ENCODE measurements at regions not wholly inside any gene's neighbourhood (a gene's known extent, or its start where the extent isn't known, plus 50 kb on each side); places are given as distances from the start of the nearest gene placed in this dataset.
"Not testable (repeated sequence)": the region's sequence is repeated elsewhere in the genome, so short reads cannot be mapped to it uniquely, and the experiment has no call there.

- Mint-ChIP-seq H3K4me1 (ENCODE audit: low read depth) (peaks cover 42% of the 10 kb centered on the region), H3K9me3 (ENCODE audit: low read depth) (peaks cover 3% of the 10 kb centered on the region), H3K4me3 (no peak overlapping the region)
These were observed 98.6 kb downstream of the HFE start for GRCh38 chr6:26185802-26186201.

GRCh38 chr6:26186652-26187051 is 99.4 kb downstream of the HFE start:
- Mint-ChIP-seq H3K36me3 (no peaks in the 10 kb centered on the region), H3K9me3 (ENCODE audit: low read depth) (peaks cover 3% of the 10 kb centered on the region), H3K27ac (no peak overlapping the region), H3K4me1 (ENCODE audit: low read depth) (peaks cover 36% of the 10 kb centered on the region), H3K4me3 (no peak overlapping the region), H3K27me3 (no peaks in the 10 kb centered on the region)

More at GRCh38 chr6:26185802-26186201, 98.6 kb downstream of the HFE start:
- H3K36me3 Mint-ChIP-seq: no peaks in the 10 kb centered on the region
- no peak overlapping the region for H3K27ac Mint-ChIP-seq
- H3K27me3 Mint-ChIP-seq: no peaks in the 10 kb centered on the region

GRCh38 chr6:26187292-26187691 is 100.1 kb downstream of the HFE start:
- no peak overlapping the region for H3K4me3 Mint-ChIP-seq
- H3K36me3 Mint-ChIP-seq: no peaks in the 10 kb centered on the region
- H3K27me3 Mint-ChIP-seq: no peaks in the 10 kb centered on the region
- peak overlapping the region; percentile 22 for H3K27ac Mint-ChIP-seq
- peaks cover 3% of the 10 kb centered on the region for H3K9me3 Mint-ChIP-seq (ENCODE audit: low read depth)
- H3K4me1 Mint-ChIP-seq (ENCODE audit: low read depth): peaks cover 36% of the 10 kb centered on the region

GRCh38 chr6:26187981-26188635 is 100.9 kb downstream of the HFE start:
- Mint-ChIP-seq H3K4me3 (peak overlapping the region; percentile 93), H3K4me1 (ENCODE audit: low read depth) (peaks cover 35% of the 10 kb centered on the region), H3K9me3 (ENCODE audit: low read depth) (peaks cover 3% of the 10 kb centered on the region), H3K36me3 (no peaks in the 10 kb centered on the region), H3K27ac (peak overlapping the region; percentile 97), H3K27me3 (no peaks in the 10 kb centered on the region)

- peaks cover 49% of the 10 kb centered on the region for H3K4me1 Mint-ChIP-seq (ENCODE audit: low read depth)
- not testable (repeated sequence) for H3K4me3 Mint-ChIP-seq; H3K27me3 Mint-ChIP-seq; H3K9me3 Mint-ChIP-seq (ENCODE audit: low read depth); H3K36me3 Mint-ChIP-seq; H3K27ac Mint-ChIP-seq
These were observed 104.3 kb downstream of the HFE start for GRCh38 chr6:26191512-26191911.

- no peaks in the 10 kb centered on the region for H3K27me3 Mint-ChIP-seq
- peaks cover 46% of the 10 kb centered on the region for H3K4me1 Mint-ChIP-seq (ENCODE audit: low read depth)
- peak overlapping the region; percentile 99 for H3K27ac Mint-ChIP-seq
- no peaks in the 10 kb centered on the region for H3K9me3 Mint-ChIP-seq (ENCODE audit: low read depth)
- no peaks in the 10 kb centered on the region for H3K36me3 Mint-ChIP-seq
- H3K4me3 Mint-ChIP-seq: peak overlapping the region; percentile 46
These were observed 106.5 kb downstream of the HFE start for GRCh38 chr6:26193467-26194328.

- Mint-ChIP-seq H3K4me3 (peak overlapping the region; percentile 46), H3K27me3 (no peaks in the 10 kb centered on the region), H3K27ac (peak overlapping the region; percentile 99), H3K4me1 (ENCODE audit: low read depth) (peaks cover 42% of the 10 kb centered on the region), H3K36me3 (no peaks in the 10 kb centered on the region), H3K9me3 (ENCODE audit: low read depth) (no peaks in the 10 kb centered on the region)
These were observed 107.1 kb downstream of the HFE start for GRCh38 chr6:26194329-26194701.

GRCh38 chr6:26194816-26195375 is 107.7 kb downstream of the HFE start:
- peak overlapping the region; percentile 95 for H3K4me3 Mint-ChIP-seq
- H3K9me3 Mint-ChIP-seq (ENCODE audit: low read depth): no peaks in the 10 kb centered on the region
- H3K4me1 Mint-ChIP-seq (ENCODE audit: low read depth): peaks cover 45% of the 10 kb centered on the region
- no peaks in the 10 kb centered on the region for H3K27me3 Mint-ChIP-seq
- no peaks in the 10 kb centered on the region for H3K36me3 Mint-ChIP-seq
- H3K27ac Mint-ChIP-seq: peak overlapping the region; percentile 99

GRCh38 chr6:26195376-26195923 is 108.2 kb downstream of the HFE start:
- no peaks in the 10 kb centered on the region for H3K9me3 Mint-ChIP-seq (ENCODE audit: low read depth)
- peak overlapping the region; percentile 95 for H3K4me3 Mint-ChIP-seq
- H3K27me3 Mint-ChIP-seq: no peaks in the 10 kb centered on the region
- no peaks in the 10 kb centered on the region for H3K36me3 Mint-ChIP-seq
- H3K4me1 Mint-ChIP-seq (ENCODE audit: low read depth): peaks cover 49% of the 10 kb centered on the region
- peak overlapping the region; percentile 99 for H3K27ac Mint-ChIP-seq

- Mint-ChIP-seq H3K27ac (peak overlapping the region; percentile 99), H3K4me1 (ENCODE audit: low read depth) (peaks cover 52% of the 10 kb centered on the region), H3K4me3 (peak overlapping the region; percentile 95), H3K36me3 (no peaks in the 10 kb centered on the region), H3K9me3 (ENCODE audit: low read depth) (no peaks in the 10 kb centered on the region), H3K27me3 (no peaks in the 10 kb centered on the region)
These were observed 109.0 kb downstream of the HFE start for GRCh38 chr6:26195924-26196845.

- Mint-ChIP-seq H3K36me3 (no peaks in the 10 kb centered on the region), H3K27me3 (no peaks in the 10 kb centered on the region), H3K4me1 (ENCODE audit: low read depth) (peaks cover 54% of the 10 kb centered on the region), H3K27ac (peak overlapping the region; percentile 99), H3K9me3 (ENCODE audit: low read depth) (no peaks in the 10 kb centered on the region), H3K4me3 (peak overlapping the region; percentile 95)
These were observed 109.8 kb downstream of the HFE start for GRCh38 chr6:26196846-26197635.

GRCh38 chr6:26197636-26197932 is 110.4 kb downstream of the HFE start:
- peaks cover 54% of the 10 kb centered on the region for H3K4me1 Mint-ChIP-seq (ENCODE audit: low read depth)
- H3K27me3 Mint-ChIP-seq: no peaks in the 10 kb centered on the region
- peak overlapping the region; percentile 99 for H3K27ac Mint-ChIP-seq
- no peaks in the 10 kb centered on the region for H3K36me3 Mint-ChIP-seq
- no peaks in the 10 kb centered on the region for H3K9me3 Mint-ChIP-seq (ENCODE audit: low read depth)
- H3K4me3 Mint-ChIP-seq: peak overlapping the region; percentile 95

GRCh38 chr6:26197933-26198721 is 110.9 kb downstream of the HFE start:
- Mint-ChIP-seq H3K36me3 (no peaks in the 10 kb centered on the region), H3K27ac (peak overlapping the region; percentile 99), H3K27me3 (no peaks in the 10 kb centered on the region), H3K4me1 (ENCODE audit: low read depth) (peaks cover 54% of the 10 kb centered on the region), H3K4me3 (peak overlapping the region; percentile 95), H3K9me3 (ENCODE audit: low read depth) (no peaks in the 10 kb centered on the region)

Data from activated naive CD8-positive, alpha-beta T cell (primary cell).